C4-2B (cell line): ENCODE measurements at regions not wholly inside any gene's neighbourhood (a gene's known extent, or its start where the extent isn't known, plus 50 kb on each side); places are given as distances from the start of the nearest gene placed in this dataset.

Experiments
- H3K27ac ChIP-seq: fragments of 450-650 bp; 2 replicates; pipeline ENCODE4 v1.5.1; 2017
- CTCF ChIP-seq: fragments of 450-650 bp; conservative IDR thresholded peaks from 2 replicates; pipeline ENCODE4 v1.5.1; 2017; ENCODE audit warnings: mild to moderate bottlenecking
- ZFX ChIP-seq: fragments of 450-650 bp; IDR thresholded peaks from 2 replicates; pipeline ENCODE4 v1.6.1; 2017

DNA sequence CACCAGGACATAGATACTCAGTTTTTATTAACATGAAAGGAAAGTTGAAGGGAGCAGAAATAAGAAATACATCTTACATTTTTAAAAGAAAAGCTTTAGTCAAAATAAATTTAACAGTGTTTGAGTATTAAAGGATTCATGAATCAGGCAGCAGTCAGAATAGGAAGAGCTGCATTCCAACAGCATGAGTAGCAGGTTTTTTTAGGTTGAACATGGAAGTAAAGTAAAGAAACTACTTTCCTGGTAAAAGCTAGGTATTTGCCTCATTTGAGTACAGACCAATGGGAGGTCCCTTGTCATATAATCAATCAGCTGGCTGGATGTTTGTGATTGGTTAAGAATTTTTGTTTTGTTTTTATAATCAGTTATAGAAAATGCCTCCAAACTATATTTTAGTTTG, 645.9 kb upstream of the INTU start:
- H3K27ac ChIP-seq = no peak overlapping the region

DNA sequence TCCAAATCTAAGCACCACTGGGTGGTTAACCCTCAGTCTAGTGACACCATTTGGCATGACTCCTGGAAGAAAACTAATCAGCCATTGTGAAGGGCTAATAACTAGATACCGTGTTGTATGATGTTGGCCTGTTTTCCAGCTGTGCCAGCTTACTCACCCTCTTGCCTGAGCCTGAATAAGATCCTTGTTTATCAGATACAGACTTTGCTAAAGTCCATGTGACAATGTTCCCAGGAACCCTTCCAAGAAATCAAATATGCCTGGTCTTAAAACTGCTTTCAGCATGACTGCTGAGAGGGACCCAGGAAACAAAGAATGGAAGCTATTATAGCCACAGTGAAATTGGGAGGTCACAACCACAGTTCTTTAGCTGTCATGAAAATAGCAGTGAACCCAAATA, 640.8 kb upstream of the INTU start:
- no peak for TF ChIP-seq CTCF

More for the DNA sequence above, 645.9 kb upstream of the INTU start:
- no peak for TF ChIP-seq ZFX
- TF ChIP-seq CTCF = no peak

GRCh38 chr4:126992910-126993309, 639.8 kb upstream of the INTU start:
- TF ChIP-seq CTCF (no peak), ZFX (no peak)
- no peak overlapping the region for H3K27ac ChIP-seq

More for the DNA sequence above, 640.8 kb upstream of the INTU start:
- no peak overlapping the region for H3K27ac ChIP-seq

DNA sequence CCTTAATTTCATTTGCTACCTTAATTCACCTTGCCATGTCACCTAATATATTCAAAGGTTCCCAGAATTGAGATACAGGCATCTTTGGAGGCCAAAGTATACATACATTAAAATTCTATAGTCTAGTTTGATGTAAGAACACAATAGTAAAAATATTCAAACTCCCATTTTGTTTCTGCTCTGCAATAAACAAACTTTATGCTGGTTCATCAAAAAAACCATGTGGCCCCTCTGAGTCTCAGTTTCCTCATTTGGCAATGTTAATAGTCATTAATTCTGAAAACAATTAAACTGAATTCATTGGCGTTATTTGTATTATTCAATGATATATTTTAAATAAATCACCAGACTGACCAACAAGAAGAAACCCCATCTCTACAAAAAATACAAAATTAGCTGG, 639.4 kb upstream of the INTU start:
- TF ChIP-seq ZFX (no peak), CTCF (no peak)
- no peak overlapping the region for H3K27ac ChIP-seq

- TF ChIP-seq ZFX (no peak), CTCF (no peak)
- no peak overlapping the region for H3K27ac ChIP-seq
Observed at GRCh38 chr4:126995235-126995634, 637.5 kb upstream of the INTU start.

GRCh38 chr4:127000110-127000509, 632.6 kb upstream of the INTU start:
- TF ChIP-seq CTCF (no peak), ZFX (no peak)
- H3K27ac ChIP-seq = no peak overlapping the region

DNA sequence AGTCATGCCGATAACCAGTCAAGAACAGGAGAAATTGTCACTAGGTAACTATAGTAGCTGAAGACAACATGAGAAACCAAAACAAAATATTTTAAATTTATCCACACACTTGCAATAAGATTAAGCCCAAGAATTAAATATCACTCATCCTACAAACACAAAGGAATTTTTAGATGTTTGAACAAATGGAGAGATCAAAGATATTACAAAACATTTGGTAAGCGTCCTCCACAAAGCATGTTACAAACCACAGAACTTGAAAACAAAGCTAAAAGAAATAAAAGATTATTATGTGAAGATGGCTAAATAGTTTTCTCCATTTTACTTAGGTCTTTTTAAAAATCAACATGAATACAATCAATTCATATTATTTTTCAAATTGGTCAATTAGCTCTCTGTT, 631.9 kb upstream of the INTU start:
- TF ChIP-seq CTCF (no peak), ZFX (no peak)
- no peak overlapping the region for H3K27ac ChIP-seq
